HUES64 (cell line): ENCODE measurements at regions not wholly inside any gene's neighbourhood (a gene's known extent, or its start where the extent isn't known, plus 50 kb on each side); places are given as distances from the start of the nearest gene placed in this dataset.
"Not testable (repeated sequence)": the region's sequence is repeated elsewhere in the genome, so short reads cannot be mapped to it uniquely, and the experiment has no call there.

ENCODE experiments used
- H3K27ac ChIP-seq: 2 replicates; pipeline ENCODE4 v1.7.0; 2013; ENCODE audit warnings: low read depth, low read length, inconsistent platforms
- H3K27me3 ChIP-seq: 2 replicates; pipeline ENCODE4 v1.6.1; 2013; ENCODE audit warnings: mild to moderate bottlenecking, low read length; ENCODE audit not compliant: insufficient read depth
- H3K36me3 ChIP-seq: 2 replicates; pipeline ENCODE4 v1.6.1; 2013; ENCODE audit warnings: mild to moderate bottlenecking, low read length; ENCODE audit not compliant: insufficient read depth
- H3K4me1 ChIP-seq: 2 replicates; pipeline ENCODE4 v1.6.1; 2013; ENCODE audit warnings: mild to moderate bottlenecking, low read length, moderate library complexity; ENCODE audit not compliant: insufficient read depth
- H3K4me3 ChIP-seq: 2 replicates; pipeline ENCODE4 v1.5.1; 2013; ENCODE audit warnings: mild to moderate bottlenecking, low read length, moderate library complexity
- H3K9ac ChIP-seq: 2 replicates; pipeline ENCODE4 v1.6.1; 2013; ENCODE audit warnings: mild to moderate bottlenecking, low read depth, low read length
- H3K9me3 ChIP-seq: 2 replicates; pipeline ENCODE4 v1.6.1; 2013; ENCODE audit warnings: low read depth, low read length; ENCODE audit not compliant: insufficient read depth
- WGBS: fragments of 150-250, 120-280 bp; methylation state at CpG from one replicate; pipeline ENCODE4 v1.1.7; 2013; ENCODE audit warnings: missing lambda C conversion rate; 5-methylcytosine and 5-hydroxymethylcytosine counted together

DNA sequence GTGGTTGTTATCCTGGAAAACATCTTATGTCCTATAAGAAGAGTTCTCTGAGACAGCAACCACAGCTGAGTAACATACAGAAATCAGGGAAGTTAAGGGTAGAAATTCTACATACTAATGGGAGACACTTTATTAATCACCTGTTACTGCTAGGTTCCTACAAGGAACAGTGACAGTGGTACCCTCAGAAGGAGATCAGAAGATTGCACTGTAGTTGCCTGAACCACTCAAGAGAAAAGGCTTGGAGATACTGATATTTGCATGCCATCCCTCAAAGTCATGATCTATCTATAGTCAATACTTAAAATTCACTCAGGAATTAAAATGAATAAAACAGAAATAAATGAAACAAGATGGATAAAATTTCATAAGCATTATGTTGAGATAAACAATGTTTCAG, 136.0 kb downstream of the LMLN start:
- H3K36me3 ChIP-seq = no peaks in the 10 kb centered on the region
- no peak overlapping the region for H3K4me3 ChIP-seq
- H3K4me1 ChIP-seq = no peaks in the 10 kb centered on the region
- no peak overlapping the region for H3K27ac ChIP-seq
- peaks cover 39% of the 10 kb centered on the region for H3K9me3 ChIP-seq
- peaks cover 6% of the 10 kb centered on the region; the same call in 1 of the 2 replicates for H3K27me3 ChIP-seq
- H3K9ac ChIP-seq = no peak overlapping the region

DNA sequence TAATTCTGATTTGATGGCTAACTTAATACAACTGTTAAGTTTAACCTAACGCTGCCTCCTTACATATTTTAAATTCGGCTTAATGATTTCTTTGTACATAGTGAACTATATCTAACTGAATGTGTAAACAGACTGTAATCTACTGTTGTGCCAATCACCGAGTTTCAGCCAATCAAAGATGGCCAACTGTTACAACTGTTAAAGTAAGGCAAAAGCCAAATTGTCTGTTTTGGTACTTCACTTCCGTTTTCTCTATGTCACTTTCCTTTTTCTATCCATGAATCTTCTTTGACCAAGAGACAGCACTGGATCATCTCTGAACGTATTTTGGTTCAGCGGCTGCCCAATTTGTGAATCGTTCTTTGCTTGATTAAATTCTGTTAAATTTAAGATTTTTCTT, 137.0 kb downstream of the LMLN start:
- Histone ChIP-seq H3K9ac (no peak overlapping the region), H3K4me3 (no peak overlapping the region), H3K27me3 (peaks cover 5% of the 10 kb centered on the region; the same call in 1 of the 2 replicates), H3K9me3 (peaks cover 37% of the 10 kb centered on the region; the same call in 1 of the 2 replicates), H3K27ac (no peak overlapping the region), H3K4me1 (no peaks in the 10 kb centered on the region), H3K36me3 (no peaks in the 10 kb centered on the region)
- 89% methylated on average over 7 of the region's 7 CpGs for WGBS

DNA sequence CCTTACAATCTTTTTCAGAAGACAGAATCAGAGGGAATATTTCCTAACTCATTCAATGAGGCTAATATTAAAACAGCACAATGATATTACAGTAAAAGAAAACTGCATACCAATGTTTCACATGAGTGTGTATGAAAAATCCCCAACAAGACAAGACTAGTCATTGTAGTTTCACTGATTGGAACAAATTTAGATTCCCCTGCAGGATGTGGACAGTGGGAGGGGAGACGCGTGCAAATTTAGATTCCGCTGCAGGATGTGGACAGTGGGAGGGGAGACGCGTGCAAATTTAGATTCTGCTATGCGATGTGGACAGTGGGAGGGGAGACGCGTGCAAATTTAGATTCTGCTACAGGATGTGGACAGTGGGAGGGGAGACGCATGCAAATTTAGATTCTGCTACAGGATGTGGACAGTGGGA, 138.7 kb downstream of the LMLN start:
- not testable (repeated sequence) for H3K27ac ChIP-seq, H3K4me1 ChIP-seq, H3K9ac ChIP-seq, H3K4me3 ChIP-seq, H3K27me3 ChIP-seq, H3K36me3 ChIP-seq
- H3K9me3 ChIP-seq = peaks cover 25% of the 10 kb centered on the region; the same call in 1 of the 2 replicates
- 83% methylated on average over 9 of the region's 9 CpGs for WGBS

DNA sequence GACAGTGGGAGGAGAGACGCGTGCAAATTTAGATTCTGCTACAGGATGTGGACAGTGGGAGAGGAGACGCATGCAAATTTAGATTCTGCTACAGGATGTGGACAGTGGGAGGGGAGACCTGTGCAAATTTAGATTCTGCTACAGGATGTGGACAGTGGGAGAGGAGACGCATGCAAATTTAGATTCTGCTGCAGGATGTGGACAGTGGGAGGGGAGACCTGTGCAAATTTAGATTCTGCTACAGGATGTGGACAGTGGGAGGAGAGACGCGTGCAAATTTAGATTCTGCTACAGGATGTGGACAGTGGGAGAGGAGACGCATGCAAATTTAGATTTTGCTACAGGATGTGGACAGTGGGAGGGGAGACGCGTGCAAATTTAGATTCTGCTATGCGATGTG, 143.1 kb downstream of the LMLN start:
- H3K9ac ChIP-seq, H3K27me3 ChIP-seq, H3K27ac ChIP-seq, H3K4me3 ChIP-seq, H3K36me3 ChIP-seq, H3K4me1 ChIP-seq: not testable (repeated sequence)
- peaks cover 27% of the 10 kb centered on the region for H3K9me3 ChIP-seq
- WGBS = 96% methylated on average over 4 of the region's 10 CpGs

DNA sequence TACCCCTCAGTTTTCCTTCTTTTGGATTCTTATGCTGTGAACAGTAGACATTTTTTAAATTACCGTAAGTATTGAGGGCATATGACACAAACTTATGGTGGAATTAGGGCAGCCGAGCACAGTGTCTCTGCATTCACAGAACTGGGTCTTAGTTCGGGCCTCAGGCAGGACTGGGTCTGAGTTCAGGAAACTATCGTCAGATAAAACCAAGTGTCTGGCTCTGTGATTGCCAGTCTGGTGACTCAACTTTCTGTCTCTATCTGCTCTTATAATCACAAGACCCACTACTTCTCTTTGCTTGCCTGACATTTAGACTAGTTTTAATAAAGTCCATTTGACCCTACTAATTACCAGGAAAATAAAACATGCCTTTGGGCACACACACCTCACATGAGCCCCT, 146.2 kb downstream of the LMLN start:
- H3K4me1 ChIP-seq = no peaks in the 10 kb centered on the region; the same call in 1 of the 2 replicates
- H3K36me3 ChIP-seq = no peaks in the 10 kb centered on the region
- H3K9ac ChIP-seq = no peak overlapping the region
- no peak overlapping the region for H3K27ac ChIP-seq
- peaks cover 51% of the 10 kb centered on the region for H3K9me3 ChIP-seq
- no peak overlapping the region for H3K4me3 ChIP-seq
- H3K27me3 ChIP-seq = peaks cover 12% of the 10 kb centered on the region
- WGBS = 93% methylated on average over 4 of the region's 4 CpGs

DNA sequence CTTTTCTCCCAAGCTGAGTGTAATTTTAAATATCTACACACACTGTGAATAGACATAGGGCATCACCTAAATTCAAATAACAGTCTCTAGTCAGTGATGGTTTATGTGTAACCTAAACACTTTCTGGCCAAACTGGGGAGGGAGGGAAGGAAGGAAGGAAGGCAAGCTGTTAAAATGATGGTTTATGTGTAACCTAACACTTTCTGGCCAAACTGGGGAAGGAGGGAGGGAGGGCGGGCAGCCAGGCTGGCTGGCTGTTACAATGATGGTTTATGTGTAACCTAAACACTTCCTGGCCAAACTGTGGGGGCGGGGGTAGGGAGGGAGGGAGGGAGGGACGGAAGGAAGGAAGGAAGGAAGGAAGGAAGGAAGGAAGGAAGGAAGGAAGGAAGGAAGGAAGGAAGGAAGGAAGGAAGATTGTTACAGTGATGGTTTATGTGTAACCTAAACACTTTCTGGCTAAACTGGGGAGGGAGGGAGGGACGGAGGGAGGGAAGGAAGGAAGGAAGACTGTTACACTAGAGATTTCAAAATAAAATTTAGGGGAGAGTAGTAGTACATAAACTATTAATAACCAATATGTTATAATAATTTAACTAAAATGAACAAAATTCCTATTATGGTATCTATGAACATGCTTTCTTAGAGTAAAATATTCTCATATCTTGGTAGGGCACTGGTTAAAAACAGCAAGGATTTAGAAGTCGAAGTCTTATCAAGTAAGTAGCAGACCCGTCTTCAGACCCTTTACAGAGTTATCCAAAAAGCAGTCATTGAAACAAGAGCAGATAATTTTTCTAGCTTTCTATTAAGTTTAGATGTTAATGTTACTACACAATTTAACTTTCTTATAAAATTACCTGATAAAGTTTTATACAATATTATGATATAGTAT, 148.1 kb downstream of the LMLN start:
- Histone ChIP-seq H3K4me3 (no peak overlapping the region), H3K4me1 (no peaks in the 10 kb centered on the region; the same call in 1 of the 2 replicates), H3K9me3 (peaks cover 69% of the 10 kb centered on the region), H3K27ac (no peak overlapping the region), H3K36me3 (no peaks in the 10 kb centered on the region), H3K9ac (no peak overlapping the region), H3K27me3 (peaks cover 31% of the 10 kb centered on the region)
- WGBS = 65% methylated on average over 6 of the region's 6 CpGs

DNA sequence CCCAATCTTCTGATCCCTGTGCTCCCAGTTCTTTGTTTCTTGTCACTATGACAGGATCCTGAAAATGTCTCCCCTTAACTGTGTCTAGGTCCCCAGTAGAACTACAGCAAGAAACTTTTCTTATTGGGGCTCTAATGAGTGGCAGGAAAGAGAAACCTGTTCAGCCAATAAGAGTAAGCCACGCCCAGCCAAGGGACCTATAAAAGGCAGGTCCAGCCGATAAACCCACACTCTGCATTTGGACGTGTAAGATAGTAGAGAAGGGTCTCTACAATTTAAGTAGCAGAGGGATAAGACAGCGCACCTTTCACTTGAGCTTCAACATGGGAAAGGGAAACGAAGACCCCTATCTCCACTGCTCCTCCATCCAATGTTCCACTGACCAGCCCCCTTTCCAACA, 149.9 kb downstream of the LMLN start:
- Histone ChIP-seq H3K4me1 (no peaks in the 10 kb centered on the region; the same call in 1 of the 2 replicates), H3K36me3 (no peaks in the 10 kb centered on the region), H3K9ac (no peak overlapping the region), H3K27ac (no peak overlapping the region), H3K27me3 (peaks cover 49% of the 10 kb centered on the region), H3K9me3 (peaks cover 85% of the 10 kb centered on the region), H3K4me3 (no peak overlapping the region)
- WGBS = 83% methylated on average over 5 of the region's 5 CpGs

DNA sequence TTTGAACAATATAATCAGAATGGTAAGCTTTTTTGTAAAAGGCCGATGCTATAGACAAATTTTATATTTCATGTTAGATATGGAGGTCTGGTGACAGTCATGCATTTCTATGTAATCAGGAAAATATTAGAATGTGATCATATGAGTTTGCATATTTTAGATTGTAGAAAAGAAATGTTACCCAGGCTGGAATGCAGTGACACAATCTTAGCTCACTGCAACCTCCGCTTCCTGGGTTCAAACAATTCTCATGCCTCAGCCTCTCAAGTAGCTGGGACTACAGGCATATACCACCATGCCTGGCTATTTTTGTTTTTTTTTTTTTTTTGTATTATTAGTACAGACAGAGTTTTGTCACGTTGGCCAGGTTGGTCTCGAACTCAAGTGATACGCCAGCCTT, 152.0 kb downstream of the LMLN start:
- H3K9me3 ChIP-seq = peaks cover 91% of the 10 kb centered on the region
- peaks cover 67% of the 10 kb centered on the region for H3K27me3 ChIP-seq
- 89% methylated on average over 5 of the region's 5 CpGs for WGBS

DNA sequence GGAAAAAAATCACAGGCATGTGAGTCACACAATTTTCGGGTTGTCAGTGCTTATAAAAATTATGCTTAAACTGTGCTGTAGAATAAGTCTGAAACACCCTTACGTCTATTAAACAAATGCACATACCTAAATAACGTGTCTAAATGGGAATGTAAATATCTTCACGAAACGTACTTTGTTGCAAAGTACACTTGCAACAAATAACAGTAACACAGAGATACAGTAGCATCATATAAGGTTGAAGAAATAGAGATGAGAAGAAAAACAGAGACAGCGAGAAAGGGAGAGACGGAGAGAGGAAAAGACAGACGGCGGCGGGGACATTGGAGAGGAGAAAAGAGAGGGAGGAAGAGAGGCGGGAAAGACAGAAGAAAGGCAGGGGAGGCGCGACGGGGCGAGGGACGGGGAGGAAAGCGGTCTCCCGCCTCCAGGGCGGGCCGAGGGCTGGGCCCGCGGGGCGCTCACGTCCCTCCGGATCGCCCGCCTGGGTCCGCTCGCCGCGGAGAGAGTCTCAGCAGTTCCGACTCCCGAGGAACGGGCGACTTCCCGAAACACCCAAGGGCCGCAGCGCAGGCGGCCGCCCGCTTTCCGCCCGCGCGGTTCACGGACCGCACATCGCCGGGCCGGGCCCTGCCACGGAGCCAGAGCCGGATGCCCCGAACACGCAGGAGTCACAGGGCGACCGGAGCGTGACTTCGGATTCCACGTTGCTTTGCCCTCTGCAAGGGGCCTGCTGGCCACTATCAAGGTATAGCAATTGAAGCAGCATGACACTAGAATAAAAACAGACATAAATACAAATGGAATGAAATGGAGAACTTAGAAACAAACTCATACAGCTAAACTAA, 153.4 kb downstream of the LMLN start:
- peak overlapping the region; percentile 17 for H3K9ac ChIP-seq
- no peak overlapping the region for H3K27ac ChIP-seq
- peak overlapping the region; percentile 30 for H3K4me3 ChIP-seq
- no peaks in the 10 kb centered on the region for H3K4me1 ChIP-seq
- H3K9me3 ChIP-seq = peaks cover 91% of the 10 kb centered on the region
- peaks cover 78% of the 10 kb centered on the region for H3K27me3 ChIP-seq
- WGBS = 47% methylated on average over 59 of the region's 59 CpGs
- H3K36me3 ChIP-seq = no peaks in the 10 kb centered on the region

More for the DNA sequence above, 152.0 kb downstream of the LMLN start:
- no peak overlapping the region for H3K4me3 ChIP-seq
- no peaks in the 10 kb centered on the region; the same call in 1 of the 2 replicates for H3K4me1 ChIP-seq
- H3K9ac ChIP-seq = no peak overlapping the region
- H3K27ac ChIP-seq = no peak overlapping the region
- no peaks in the 10 kb centered on the region for H3K36me3 ChIP-seq

DNA sequence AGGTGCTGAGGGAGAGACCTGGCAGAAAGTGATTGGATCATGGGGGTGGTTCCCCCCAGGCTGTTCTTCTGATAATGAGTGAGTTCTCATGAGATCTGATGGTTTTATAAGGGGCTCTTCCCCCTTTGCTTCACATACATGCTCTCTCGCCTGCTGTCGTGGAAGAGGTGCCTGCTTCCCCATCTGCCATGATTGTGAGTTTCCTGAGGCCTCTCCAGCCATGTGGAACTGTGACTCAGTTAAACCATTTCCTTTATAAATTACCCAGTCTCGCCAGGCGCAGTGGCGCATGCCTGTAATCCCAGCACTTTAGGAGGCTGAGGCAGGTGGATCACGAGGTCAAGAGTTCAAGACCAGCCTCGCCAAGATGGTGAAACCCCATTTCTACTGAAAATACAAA, 154.5 kb downstream of the LMLN start:
- WGBS = 85% methylated on average over 7 of the region's 7 CpGs
- peaks cover 79% of the 10 kb centered on the region for H3K27me3 ChIP-seq
- H3K27ac ChIP-seq, H3K36me3 ChIP-seq, H3K9ac ChIP-seq, H3K4me1 ChIP-seq, H3K4me3 ChIP-seq: not testable (repeated sequence)
- H3K9me3 ChIP-seq = peaks cover 92% of the 10 kb centered on the region

DNA sequence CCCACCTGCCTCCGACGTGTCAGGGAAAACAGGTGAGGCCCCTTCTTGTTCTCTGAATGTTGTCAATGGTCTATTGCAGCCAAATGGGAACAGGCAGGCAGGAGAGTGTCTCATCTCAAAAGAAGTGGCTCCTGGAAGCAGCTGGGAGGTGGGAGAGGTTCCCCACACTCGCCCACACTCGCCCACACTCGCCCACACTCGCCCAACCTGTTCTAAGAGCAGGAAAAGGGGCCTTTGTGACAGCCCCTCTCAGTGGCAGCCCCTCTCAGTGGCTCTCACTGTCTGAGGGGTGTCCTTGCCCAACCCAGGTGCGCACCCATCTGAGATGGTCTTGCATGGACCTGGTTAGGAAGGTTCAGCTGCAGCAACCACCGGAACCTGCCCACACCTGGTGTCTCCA, 162.2 kb downstream of the LMLN start:
- H3K27me3 ChIP-seq = peaks cover 11% of the 10 kb centered on the region
- WGBS = 66% methylated on average over 7 of the region's 8 CpGs
- H3K9me3 ChIP-seq = peaks cover 52% of the 10 kb centered on the region
- H3K4me1 ChIP-seq, H3K9ac ChIP-seq, H3K36me3 ChIP-seq, H3K4me3 ChIP-seq, H3K27ac ChIP-seq: not testable (repeated sequence)
